Brain microvascular endothelial cell (primary cell): ENCODE measurements at regions not wholly inside any gene's neighbourhood (a gene's known extent, or its start where the extent isn't known, plus 50 kb on each side); places are given as distances from the start of the nearest gene placed in this dataset.

Experiments used
- DNase-seq: peaks from one replicate; pipeline ENCODE4 v3.0.0-alpha.2; 2020
- H3K27ac ChIP-seq: fragments of 250-450 bp; sonication (Bioruptor Pico); 2 replicates; pipeline ENCODE4 v1.5.1; 2020; ENCODE audit warnings: mild to moderate bottlenecking, moderate library complexity
- H3K27me3 ChIP-seq: fragments of 250-450 bp; sonication (Bioruptor Pico); replicated peaks from 2 replicates; pipeline ENCODE4 v1.5.1; 2020; ENCODE audit warnings: mild to moderate bottlenecking
- H3K36me3 ChIP-seq: fragments of 250-450 bp; sonication (Bioruptor Pico); replicated peaks from 2 replicates; pipeline ENCODE4 v1.5.1; 2020; ENCODE audit warnings: mild to moderate bottlenecking
- H3K4me3 ChIP-seq: 2 replicates; pipeline ENCODE4 v1.5.1; 2011; ENCODE audit warnings: low read depth, mild to moderate bottlenecking, control low read depth, low read length, moderate library complexity
- CTCF ChIP-seq: IDR thresholded peaks from 2 replicates; pipeline ENCODE4 v1.5.1; 2011; ENCODE audit warnings: low read depth, mild to moderate bottlenecking, moderate library complexity, low read length, control low read depth, inconsistent platforms; ENCODE audit errors: missing control alignments
- in situ Hi-C: cut with HindIII; loops from 2 replicates; pipeline ENCODE4 v1.10.0; 2017; ENCODE audit warnings: low sequenced_read_pairs, low pct_ligation_motif_present

GRCh38 chr11:45535033-45535432, 130.4 kb downstream of the CHST1 start:
- Histone ChIP-seq H3K27me3 (no peaks in the 10 kb centered on the region), H3K36me3 (no peaks in the 10 kb centered on the region)

GRCh38 chr11:45534132-45534531, 131.3 kb downstream of the CHST1 start:
- no peak overlapping the region for H3K4me3 ChIP-seq
- no peak overlapping the region for H3K27ac ChIP-seq
- no peak for DNase-seq
- no peaks in the 10 kb centered on the region for H3K27me3 ChIP-seq
- no peaks in the 10 kb centered on the region for H3K36me3 ChIP-seq
- in situ Hi-C loops = no loop called here
- TF ChIP-seq CTCF = no peak

More at GRCh38 chr11:45535033-45535432, 130.4 kb downstream of the CHST1 start:
- Histone ChIP-seq H3K27ac (no peak overlapping the region), H3K4me3 (no peak overlapping the region)
- no peak for DNase-seq
- in situ Hi-C loops = no loop called here
- no peak for TF ChIP-seq CTCF

GRCh38 chr11:45532546-45532945, 132.9 kb downstream of the CHST1 start:
- in situ Hi-C loops = no loop called here
- Histone ChIP-seq H3K4me3 (no peak overlapping the region), H3K36me3 (no peaks in the 10 kb centered on the region), H3K27me3 (no peaks in the 10 kb centered on the region), H3K27ac (no peak overlapping the region)
- no peak for TF ChIP-seq CTCF
- no peak for DNase-seq

GRCh38 chr11:45530776-45531175, 134.6 kb downstream of the CHST1 start:
- Histone ChIP-seq H3K36me3 (no peaks in the 10 kb centered on the region), H3K27me3 (no peaks in the 10 kb centered on the region), H3K4me3 (no peak overlapping the region), H3K27ac (no peak overlapping the region)
- in situ Hi-C loops = no loop called here
- DNase-seq = no peak
- no peak for TF ChIP-seq CTCF

- no peaks in the 10 kb centered on the region for H3K36me3 ChIP-seq
- no peak for DNase-seq
- in situ Hi-C loops = no loop called here
- H3K4me3 ChIP-seq = no peak overlapping the region
- no peak for TF ChIP-seq CTCF
- H3K27ac ChIP-seq = no peak overlapping the region
- no peaks in the 10 kb centered on the region for H3K27me3 ChIP-seq
These were observed 135.3 kb downstream of the CHST1 start for GRCh38 chr11:45530111-45530510.

- no peak for DNase-seq
- TF ChIP-seq CTCF = no peak
- Histone ChIP-seq H3K27me3 (no peaks in the 10 kb centered on the region), H3K4me3 (no peak overlapping the region), H3K36me3 (no peaks in the 10 kb centered on the region), H3K27ac (no peak overlapping the region)
- in situ Hi-C loops = no loop called here
These were observed 137.0 kb downstream of the CHST1 start for GRCh38 chr11:45528435-45528834.
